ENCODE measurements at regions not wholly inside any gene's neighbourhood (a gene's known extent, or its start where the extent isn't known, plus 50 kb on each side); places are given as distances from the start of the nearest gene placed in this dataset.

GRCh38 chr2:150178591-150178990 lies 308.9 kb downstream of the RND3 start:
- DNase-seq (ENCODE audit: low spot score) = no peak
- in situ Hi-C loops (cut with HindIII; ENCODE audit: low sequenced_read_pairs) = no loop called here

GRCh38 chr2:150174971-150175421 lies 312.5 kb downstream of the RND3 start:
- DNase-seq (ENCODE audit: low spot score) = no peak
- in situ Hi-C loops (cut with HindIII; ENCODE audit: low sequenced_read_pairs) = no loop called here

GRCh38 chr2:150174056-150174805 lies 313.2 kb downstream of the RND3 start:
- no peak for DNase-seq (ENCODE audit: low spot score)
- in situ Hi-C loops (cut with HindIII; ENCODE audit: low sequenced_read_pairs) = no loop called here

GRCh38 chr2:150171065-150171548 lies 316.4 kb downstream of the RND3 start:
- in situ Hi-C loops (cut with HindIII; ENCODE audit: low sequenced_read_pairs) = no loop called here
- no peak for DNase-seq (ENCODE audit: low spot score)

GRCh38 chr2:150169237-150169629 lies 318.2 kb downstream of the RND3 start:
- no peak for DNase-seq (ENCODE audit: low spot score)
- in situ Hi-C loops (cut with HindIII; ENCODE audit: low sequenced_read_pairs) = no loop called here

- DNase-seq (ENCODE audit: low spot score) = no peak
- in situ Hi-C loops (cut with HindIII; ENCODE audit: low sequenced_read_pairs) = no loop called here
Observed at GRCh38 chr2:150168595-150169236, 318.8 kb downstream of the RND3 start.

- DNase-seq (ENCODE audit: low spot score) = no peak
- in situ Hi-C loops (cut with HindIII; ENCODE audit: low sequenced_read_pairs) = no loop called here
Observed at GRCh38 chr2:150167711-150168110, 319.8 kb downstream of the RND3 start.

- in situ Hi-C loops (cut with HindIII; ENCODE audit: low sequenced_read_pairs) = no loop called here
- no peak for DNase-seq (ENCODE audit: low spot score)
Observed at GRCh38 chr2:150166313-150167051, 321.0 kb downstream of the RND3 start.

GRCh38 chr2:150165988-150166312 lies 321.5 kb downstream of the RND3 start:
- in situ Hi-C loops (cut with HindIII; ENCODE audit: low sequenced_read_pairs) = no loop called here
- no peak for DNase-seq (ENCODE audit: low spot score)

- peak; percentile 12 for DNase-seq (ENCODE audit: low spot score)
- in situ Hi-C loops (cut with HindIII; ENCODE audit: low sequenced_read_pairs) = no loop called here
Observed at GRCh38 chr2:150165442-150165841, 322.0 kb downstream of the RND3 start.

- in situ Hi-C loops (cut with HindIII; ENCODE audit: low sequenced_read_pairs) = no loop called here
Observed at GRCh38 chr2:150162241-150162942, 325.1 kb downstream of the RND3 start.

GRCh38 chr2:150160058-150160457 lies 327.4 kb downstream of the RND3 start:
- DNase-seq (ENCODE audit: low spot score) = no peak

More at GRCh38 chr2:150162241-150162942, 325.1 kb downstream of the RND3 start:
- DNase-seq (ENCODE audit: low spot score) = no peak

GRCh38 chr2:150159300-150159699 lies 328.2 kb downstream of the RND3 start:
- in situ Hi-C loops (cut with HindIII; ENCODE audit: low sequenced_read_pairs) = no loop called here
- no peak for DNase-seq (ENCODE audit: low spot score)

More at GRCh38 chr2:150160058-150160457, 327.4 kb downstream of the RND3 start:
- in situ Hi-C loops (cut with HindIII; ENCODE audit: low sequenced_read_pairs) = no loop called here

- DNase-seq (ENCODE audit: low spot score) = no peak
- in situ Hi-C loops (cut with HindIII; ENCODE audit: low sequenced_read_pairs) = no loop called here
Observed at GRCh38 chr2:150156876-150157275, 330.6 kb downstream of the RND3 start.

GRCh38 chr2:150156415-150156814 lies 331.1 kb downstream of the RND3 start:
- no peak for DNase-seq (ENCODE audit: low spot score)
- in situ Hi-C loops (cut with HindIII; ENCODE audit: low sequenced_read_pairs) = no loop called here

- DNase-seq (ENCODE audit: low spot score) = no peak
- in situ Hi-C loops (cut with HindIII; ENCODE audit: low sequenced_read_pairs) = no loop called here
Observed at GRCh38 chr2:150154308-150154797, 333.1 kb downstream of the RND3 start.

GRCh38 chr2:150153646-150154307 lies 333.7 kb downstream of the RND3 start:
- DNase-seq (ENCODE audit: low spot score) = no peak
- in situ Hi-C loops (cut with HindIII; ENCODE audit: low sequenced_read_pairs) = no loop called here

GRCh38 chr2:150152230-150152629 lies 335.2 kb downstream of the RND3 start:
- no peak for DNase-seq (ENCODE audit: low spot score)
- in situ Hi-C loops (cut with HindIII; ENCODE audit: low sequenced_read_pairs) = no loop called here

- in situ Hi-C loops (cut with HindIII; ENCODE audit: low sequenced_read_pairs) = no loop called here
- DNase-seq (ENCODE audit: low spot score) = no peak
Observed at GRCh38 chr2:150150144-150150543, 337.3 kb downstream of the RND3 start.
